ENCODE measurements at regions not wholly inside any gene's neighbourhood (a gene's known extent, or its start where the extent isn't known, plus 50 kb on each side); places are given as distances from the start of the nearest gene placed in this dataset.

DNA sequence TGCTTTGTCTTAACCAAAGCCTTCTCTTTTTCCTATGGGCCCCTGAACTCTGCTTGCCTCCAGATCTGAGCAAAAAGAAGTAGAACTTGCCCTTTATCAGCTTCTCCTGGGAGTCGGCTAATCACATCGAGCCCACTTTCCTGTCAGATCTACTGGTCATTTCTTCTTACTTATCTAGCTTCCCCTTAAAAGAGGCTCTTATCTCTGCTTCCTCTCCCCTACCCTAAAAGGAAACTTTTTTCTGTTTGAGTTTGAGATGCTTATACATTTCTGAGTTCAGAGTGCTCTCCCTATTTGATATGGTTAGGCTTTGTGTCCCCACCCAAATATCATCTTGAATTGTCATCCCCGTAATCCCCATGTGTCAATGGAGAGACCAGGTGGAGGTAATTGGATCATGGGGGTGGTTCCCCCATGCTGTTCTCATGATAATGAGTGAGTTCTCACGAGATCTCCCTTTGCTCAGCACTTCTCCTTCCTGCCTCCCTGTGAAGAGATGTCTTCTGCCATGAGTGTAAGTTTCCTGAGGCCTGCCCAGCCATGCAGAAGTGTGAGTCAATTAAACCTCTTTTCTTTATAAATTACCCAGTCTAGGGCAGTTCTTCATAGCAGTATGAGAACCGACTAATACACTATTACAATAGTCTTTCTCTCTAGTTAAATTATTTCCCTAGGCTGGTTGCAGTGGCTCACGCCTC is 114.7 kb upstream of the AMN1 start (continued):
- TF ChIP-seq ILK (tag; IDR thresholded peaks at IDR 0.05; ENCODE audit: borderline replicate concordance, low read depth) (no peak), ZNF699 (CRISPR knock-in tag; IDR thresholded peaks at IDR 0.05; ENCODE audit: insufficient replicate concordance) (no peak), EHMT2 (IDR thresholded peaks at IDR 0.05) (no peak), ZNF124 (CRISPR knock-in tag; IDR thresholded peaks at IDR 0.05) (no peak), SAP30 (IDR thresholded peaks at IDR 0.05; ENCODE audit: borderline replicate concordance, insufficient read depth, low read depth, low read length, poor library complexity, severe bottlenecking) (no peak), NCOR1 (IDR thresholded peaks at IDR 0.05) (peak; percentile 55), CBX5 (IDR thresholded peaks at IDR 0.05; ENCODE audit: borderline replicate concordance, low read depth) (no peak), STAT5A (IDR thresholded peaks at IDR 0.05; ENCODE audit: borderline replicate concordance, low read length) (no peak), PRDM10 (IDR thresholded peaks at IDR 0.05; ENCODE audit: partially characterized antibody) (peak; percentile 28), NBN (IDR thresholded peaks at IDR 0.05; ENCODE audit: low read depth) (peak; percentile 50; the same call in 1 of the 2 replicates), SP2 (IDR thresholded peaks at IDR 0.05; ENCODE audit: extremely low read depth, low read depth, low read length, poor library complexity, severe bottlenecking) (no peak), UBTF (IDR thresholded peaks at IDR 0.05; ENCODE audit: borderline replicate concordance in 1 of 2, low read depth in 2 of 2, low read length in 2 of 2) (no peak), ZNF175 (CRISPR knock-in tag; IDR thresholded peaks at IDR 0.05; ENCODE audit: low read depth) (no peak), GATAD2B (IDR thresholded peaks at IDR 0.05; ENCODE audit: borderline replicate concordance) (peak; percentile 25; the same call in 1 of the 2 replicates), EP400 (IDR thresholded peaks at IDR 0.05) (peak; percentile 32; the same call in 1 of the 2 replicates), CHD2 (IDR thresholded peaks at IDR 0.05; ENCODE audit: low read depth, low read length) (peak; percentile 66; the same call in 1 of the 2 replicates), ETS1 (conservative IDR thresholded peaks at IDR 0.05; ENCODE audit: control insufficient read depth, low read depth, low read length) (no peak), RNF219 (CRISPR knock-in tag; IDR thresholded peaks at IDR 0.05) (no peak)

Data from K562 (cell line).